HG02642 (cell line): ENCODE measurements at regions not wholly inside any gene's neighbourhood (a gene's known extent, or its start where the extent isn't known, plus 50 kb on each side); places are given as distances from the start of the nearest gene placed in this dataset.
"Not testable (repeated sequence)": the region's sequence is repeated elsewhere in the genome, so short reads cannot be mapped to it uniquely, and the experiment has no call there.

Experiments used
- ATAC-seq: cut with Tn5 transposase; IDR thresholded peaks from one replicate; pipeline ENCODE4 v1.9.1; 2021; ENCODE audit warnings: mild to moderate bottlenecking; ENCODE audit not compliant: unreplicated experiment, poor library complexity

- ATAC-seq = no peak
Measured at GRCh38 chr10:121250995-121251764, 347.1 kb downstream of the FGFR2 start.

GRCh38 chr10:121252756-121253155 is 345.5 kb downstream of the FGFR2 start:
- ATAC-seq = no peak

- no peak for ATAC-seq
Measured at GRCh38 chr10:121260377-121260776, 337.9 kb downstream of the FGFR2 start.

DNA sequence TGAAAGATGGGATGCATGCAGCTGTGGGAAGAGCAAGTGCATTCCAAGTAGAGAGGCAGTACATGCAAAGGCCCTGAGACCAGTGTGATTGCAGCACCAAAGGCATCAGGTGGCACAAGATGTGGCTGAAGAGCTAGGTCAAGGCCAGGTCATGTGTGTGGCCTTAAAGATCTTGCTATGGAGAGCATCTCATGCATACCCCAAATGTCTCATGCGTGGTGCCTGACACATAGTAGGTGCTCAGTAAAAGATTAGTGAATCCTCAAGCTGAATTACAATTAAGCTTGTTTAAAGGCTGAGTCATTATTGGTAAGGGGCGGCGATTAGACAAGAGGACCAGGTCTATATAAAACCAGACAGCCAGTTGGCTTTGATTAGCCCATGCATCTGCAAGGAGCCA is 336.6 kb downstream of the FGFR2 start:
- ATAC-seq = no peak

- ATAC-seq = no peak
Measured at GRCh38 chr10:121262774-121263430, 335.3 kb downstream of the FGFR2 start.

DNA sequence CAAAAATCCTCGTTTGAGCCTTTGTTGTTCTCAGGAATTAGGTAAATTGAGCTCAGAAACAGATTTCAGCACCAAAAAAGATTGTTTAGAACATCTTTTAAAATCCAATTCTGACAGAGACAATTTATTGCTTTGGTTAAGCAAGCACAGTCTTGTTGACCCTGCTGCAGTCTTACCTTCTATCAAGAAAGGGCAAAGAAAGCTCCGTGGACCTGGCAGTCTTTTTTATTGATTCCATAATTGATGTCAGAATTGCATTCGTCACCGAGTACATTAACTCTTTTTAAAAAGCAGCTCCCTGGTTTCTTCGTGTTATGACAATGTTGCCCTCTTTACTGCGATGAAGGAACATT is 334.8 kb downstream of the FGFR2 start:
- ATAC-seq = no peak

DNA sequence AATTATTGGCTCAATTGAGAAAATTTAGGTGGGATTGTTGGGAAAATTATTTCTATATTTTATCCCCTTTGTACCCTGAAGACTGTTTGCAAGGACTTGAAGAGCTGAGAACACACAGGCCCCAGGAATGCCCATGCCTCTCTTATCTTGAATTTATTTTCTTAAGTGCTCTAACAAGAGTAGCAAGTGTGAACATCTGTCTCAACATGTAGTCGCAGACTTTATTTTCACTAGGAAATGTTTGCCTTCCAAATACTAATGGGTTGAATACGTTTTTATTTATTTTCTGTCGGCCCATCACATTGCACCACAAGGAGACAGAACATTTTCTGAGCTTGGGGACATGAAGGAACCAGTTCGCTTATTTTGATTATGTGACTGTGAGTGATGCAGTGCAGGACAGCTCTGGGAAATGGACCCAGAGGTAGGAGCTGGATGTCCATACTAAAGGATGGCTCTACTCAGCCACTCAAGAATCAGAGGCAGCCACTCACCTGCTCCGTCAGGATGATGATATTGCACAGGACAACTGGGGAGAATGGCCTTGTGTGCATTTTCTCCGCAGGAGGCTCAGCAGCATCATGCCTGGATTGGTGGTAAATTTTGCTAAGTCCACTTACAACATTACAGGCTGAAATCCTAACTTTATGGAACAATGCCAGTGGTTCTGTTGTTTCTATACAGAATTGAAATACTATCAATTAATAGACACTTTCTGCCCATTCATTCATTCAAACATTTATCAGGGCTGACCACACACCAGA is 332.7 kb downstream of the FGFR2 start:
- no peak for ATAC-seq

DNA sequence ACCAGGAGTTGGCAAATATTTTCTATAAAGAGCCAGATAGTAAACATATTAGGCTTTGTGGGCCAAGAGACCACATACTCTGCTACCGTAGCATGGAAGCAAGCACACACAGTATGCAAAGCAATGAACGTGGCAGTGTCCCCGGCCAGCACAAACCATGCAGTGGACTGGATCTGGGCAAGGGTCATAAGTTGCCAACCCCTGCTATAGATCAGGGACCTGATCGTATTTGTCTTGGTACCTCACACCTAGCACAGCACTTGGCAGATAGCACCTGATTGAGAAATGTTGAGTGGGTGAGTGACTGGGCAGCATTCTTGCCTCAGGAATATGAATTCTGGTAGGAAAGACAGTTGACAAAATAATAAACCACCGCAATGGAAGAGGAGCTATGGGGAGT is 331.9 kb downstream of the FGFR2 start:
- no peak for ATAC-seq

DNA sequence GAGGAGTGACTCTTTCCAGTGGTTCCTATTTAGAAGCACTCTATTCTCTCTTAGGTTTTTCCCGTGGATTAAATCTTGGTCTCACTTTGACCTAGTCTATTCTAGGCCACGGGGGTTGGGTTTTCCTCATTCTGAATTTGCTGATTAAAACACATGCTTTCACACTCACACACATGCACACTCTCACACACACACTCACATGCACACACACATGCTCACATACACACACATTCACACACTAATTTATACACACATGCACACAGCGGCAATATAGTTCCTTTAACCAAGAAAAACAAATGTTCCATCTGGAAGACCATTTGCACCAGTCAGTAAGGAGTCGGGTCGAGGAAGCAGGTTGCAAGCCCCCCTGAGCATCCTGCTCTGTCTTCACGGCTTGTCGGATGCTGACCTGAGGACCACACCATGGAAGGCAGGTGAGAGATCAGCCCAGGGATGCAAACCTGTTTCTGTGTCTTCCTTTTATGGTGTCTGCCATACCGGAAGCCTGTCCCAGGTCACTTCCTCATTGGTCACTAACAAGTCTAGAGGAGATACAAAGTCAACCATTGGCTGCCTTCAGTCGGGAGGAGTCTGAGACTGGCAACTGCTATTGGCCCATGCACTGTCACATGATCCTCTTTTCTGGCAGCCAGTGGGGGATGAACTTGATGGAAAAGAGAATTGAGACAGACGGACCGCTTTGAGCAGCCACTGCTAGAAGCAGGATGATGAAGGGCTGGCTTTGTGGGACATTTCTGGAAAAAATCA is 330.8 kb downstream of the FGFR2 start:
- ATAC-seq = no peak

GRCh38 chr10:121268363-121268762 is 329.9 kb downstream of the FGFR2 start:
- ATAC-seq = no peak

- no peak for ATAC-seq
Measured at GRCh38 chr10:121268863-121269432, 329.3 kb downstream of the FGFR2 start.

GRCh38 chr10:121270906-121271305 is 327.3 kb downstream of the FGFR2 start:
- no peak for ATAC-seq

DNA sequence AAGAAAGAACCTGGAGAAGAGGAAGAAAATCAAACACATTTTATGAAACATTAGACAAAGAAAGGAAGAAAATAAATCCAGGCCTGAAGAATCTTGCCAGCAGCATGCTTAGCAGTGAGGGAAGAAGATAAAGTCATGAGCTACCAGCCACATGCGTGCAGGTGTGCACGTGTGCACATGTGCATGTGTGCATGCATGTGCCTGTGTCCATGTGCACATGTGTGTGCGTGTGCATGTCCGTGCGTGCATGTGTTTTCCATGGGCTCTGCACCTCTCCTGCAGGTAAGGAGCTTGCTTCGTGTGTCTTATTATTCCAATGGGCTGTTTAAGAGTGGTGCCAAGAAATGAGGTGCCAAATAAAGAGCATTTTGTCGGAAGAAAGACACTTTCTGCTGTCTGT is 322.2 kb downstream of the FGFR2 start:
- no peak for ATAC-seq

GRCh38 chr10:121276822-121277221 is 321.4 kb downstream of the FGFR2 start:
- no peak for ATAC-seq

DNA sequence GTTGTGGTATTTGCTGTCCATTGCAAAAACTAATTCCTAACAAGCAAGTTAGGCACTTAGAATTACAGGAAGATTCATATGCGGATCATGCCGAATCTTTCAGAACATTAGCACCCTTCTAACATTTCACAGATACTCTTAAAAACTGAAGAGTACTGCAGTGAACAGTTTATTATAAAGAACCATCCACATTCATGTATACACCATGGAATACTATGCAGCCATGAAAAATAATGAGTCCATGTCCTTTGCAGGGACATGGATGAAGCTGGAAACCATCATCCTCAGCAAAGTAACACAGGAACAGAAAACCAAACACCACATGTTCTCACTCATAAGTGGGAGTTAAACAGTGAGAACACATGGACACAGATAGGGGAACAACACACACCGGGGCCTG is 319.9 kb downstream of the FGFR2 start:
- not testable (repeated sequence) for ATAC-seq

DNA sequence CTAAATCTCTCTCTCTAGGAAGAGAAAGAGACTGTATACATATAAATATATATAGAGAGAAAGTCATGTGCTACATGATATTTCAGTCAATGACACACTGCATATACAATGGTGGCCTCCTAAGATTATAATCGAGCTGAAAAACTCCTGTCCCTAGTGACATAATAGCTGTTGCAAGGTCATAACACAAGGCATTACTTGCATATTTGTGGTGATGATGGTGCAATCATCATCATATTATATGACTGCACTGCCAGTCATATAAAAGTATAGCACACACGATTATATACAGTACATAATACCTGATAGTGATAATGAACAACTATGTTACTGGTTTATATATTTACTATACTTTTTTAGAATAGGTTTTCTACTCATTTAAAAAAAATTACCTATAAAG is 316.7 kb downstream of the FGFR2 start:
- no peak for ATAC-seq

DNA sequence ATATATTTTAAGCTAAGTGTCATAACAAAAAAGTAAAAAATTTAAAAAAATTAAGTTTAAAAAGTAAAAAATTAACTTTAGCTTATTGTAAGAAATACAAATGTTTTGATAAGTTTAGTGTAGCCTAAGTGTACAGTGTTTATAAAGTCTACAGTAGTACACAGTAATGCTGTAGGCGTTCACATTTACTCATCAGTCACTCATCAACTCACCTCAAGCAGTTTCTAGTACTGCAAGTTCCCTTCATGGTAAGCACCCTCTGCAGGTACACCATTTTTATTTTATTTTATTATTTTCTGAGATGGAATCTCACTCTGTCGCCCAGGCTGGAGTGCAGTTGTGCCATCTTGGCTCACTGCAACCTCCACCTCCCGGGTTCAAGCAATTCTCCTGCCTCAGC is 316.0 kb downstream of the FGFR2 start:
- ATAC-seq = no peak

GRCh38 chr10:121282797-121283515 is 315.3 kb downstream of the FGFR2 start:
- no peak for ATAC-seq

- ATAC-seq = no peak
Measured at GRCh38 chr10:121284936-121285335, 313.3 kb downstream of the FGFR2 start.
